Choroid plexus epithelial cell (primary cell): ENCODE measurements at regions not wholly inside any gene's neighbourhood (a gene's known extent, or its start where the extent isn't known, plus 50 kb on each side); places are given as distances from the start of the nearest gene placed in this dataset.

Experiments
- DNase-seq: peaks from one replicate; pipeline ENCODE4 v3.0.0-alpha.2; 2010; ENCODE audit warnings: low read depth
- H3K4me3 ChIP-seq: 2 replicates; pipeline ENCODE4 v1.5.1; 2011; ENCODE audit warnings: low read depth, mild to moderate bottlenecking, control low read depth, low read length, moderate library complexity
- CTCF ChIP-seq: conservative IDR thresholded peaks from 2 replicates; pipeline ENCODE4 v1.5.1; 2011; ENCODE audit warnings: low read depth, mild to moderate bottlenecking, control low read depth, inconsistent platforms, low read length, moderate library complexity

- TF ChIP-seq CTCF = peak; percentile 93
- peak; percentile 95 for DNase-seq
- no peak overlapping the region for H3K4me3 ChIP-seq
These were observed 196.4 kb upstream of the C1QTNF7 start for GRCh38 chr4:15231265-15232091.

- no peak for TF ChIP-seq CTCF
- H3K4me3 ChIP-seq = no peak overlapping the region
- DNase-seq = peak; percentile 94
These were observed 195.2 kb upstream of the C1QTNF7 start for GRCh38 chr4:15232366-15233263.

GRCh38 chr4:15233264-15233597 lies 194.6 kb upstream of the C1QTNF7 start:
- no peak overlapping the region for H3K4me3 ChIP-seq
- DNase-seq = peak; percentile 38
- TF ChIP-seq CTCF = no peak

GRCh38 chr4:15233626-15234025 lies 194.2 kb upstream of the C1QTNF7 start:
- DNase-seq = peak; percentile 52
- no peak for TF ChIP-seq CTCF
- H3K4me3 ChIP-seq = no peak overlapping the region

GRCh38 chr4:15234116-15234855 lies 193.5 kb upstream of the C1QTNF7 start:
- TF ChIP-seq CTCF = no peak
- peak; percentile 89 for DNase-seq
- H3K4me3 ChIP-seq = no peak overlapping the region

GRCh38 chr4:15234856-15235126 lies 193.0 kb upstream of the C1QTNF7 start:
- H3K4me3 ChIP-seq = no peak overlapping the region
- DNase-seq = peak; percentile 92
- TF ChIP-seq CTCF = no peak
